NT2/D1 (cell line): ENCODE measurements at regions not wholly inside any gene's neighbourhood (a gene's known extent, or its start where the extent isn't known, plus 50 kb on each side); places are given as distances from the start of the nearest gene placed in this dataset.

Source experiments
- YY1 ChIP-seq: IDR thresholded peaks from 2 replicates; pipeline ENCODE4 v1.6.1; 2011; ENCODE audit not compliant: insufficient read length, insufficient read depth
- ZNF274 ChIP-seq: IDR thresholded peaks from 2 replicates; pipeline ENCODE4 v1.6.1; 2011; ENCODE audit warnings: mild to moderate bottlenecking, low read depth, low read length

DNA sequence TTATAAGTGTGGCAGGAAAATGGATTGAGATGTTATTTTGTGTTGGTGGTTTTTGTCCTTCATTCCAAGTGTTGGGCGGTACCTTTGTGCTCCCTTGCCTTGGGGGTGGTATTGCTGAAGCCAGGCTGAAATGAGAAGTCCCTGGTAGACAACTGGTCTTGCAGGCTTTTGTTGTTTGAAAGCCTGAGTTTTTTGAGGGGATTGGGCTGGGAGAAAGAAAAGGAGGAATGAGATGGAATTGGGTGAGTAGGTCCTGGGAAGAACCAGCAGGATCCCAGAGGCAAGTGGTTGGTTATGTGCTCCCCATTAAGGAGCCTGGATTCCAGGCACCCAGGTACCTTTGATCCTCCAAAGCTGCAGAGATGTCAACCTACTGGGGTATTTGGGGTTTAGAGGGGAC, 93.7 kb upstream of the SLC2A1 start:
- TF ChIP-seq YY1 (no peak), ZNF274 (no peak)
